H7 (cell line): ENCODE measurements at regions not wholly inside any gene's neighbourhood (a gene's known extent, or its start where the extent isn't known, plus 50 kb on each side); places are given as distances from the start of the nearest gene placed in this dataset.
"Not testable (repeated sequence)": the region's sequence is repeated elsewhere in the genome, so short reads cannot be mapped to it uniquely, and the experiment has no call there.

Experiments used
- DNase-seq: peaks from one replicate; pipeline ENCODE4 v3.0.0; 2012
- H3K27me3 ChIP-seq: 2 replicates; pipeline ENCODE4 v1.6.0; 2011; ENCODE audit warnings: mild to moderate bottlenecking, low read length; ENCODE audit not compliant: control insufficient read depth, insufficient read depth
- H3K36me3 ChIP-seq: replicated peaks from 2 replicates; pipeline ENCODE4 v1.5.1; 2011; ENCODE audit warnings: low read length; ENCODE audit not compliant: control insufficient read depth, insufficient read depth
- H3K4me3 ChIP-seq: 2 replicates; pipeline ENCODE4 v1.5.1; 2011; ENCODE audit warnings: low read depth, mild to moderate bottlenecking, control low read depth, low read length, moderate library complexity; ENCODE audit not compliant: insufficient read depth

DNA sequence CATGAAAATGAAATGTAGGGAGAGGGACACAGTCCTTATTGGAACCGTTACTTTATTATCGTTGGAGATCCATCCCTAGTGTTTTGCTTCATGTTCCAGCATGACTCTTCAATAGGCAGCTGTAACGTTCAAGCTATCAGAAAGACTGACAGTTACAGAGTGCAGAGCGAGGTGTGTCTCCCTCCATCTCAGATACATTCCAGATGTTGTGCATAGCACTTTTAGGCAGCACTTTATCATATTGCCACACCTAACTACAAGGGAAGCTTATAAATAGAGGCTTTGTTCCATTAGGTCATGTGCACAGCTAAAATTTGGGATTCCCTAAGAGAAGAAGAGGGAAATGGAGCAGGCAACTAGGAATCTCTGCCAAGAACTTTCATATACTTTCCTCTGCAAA, 1009.6 kb downstream of the ROBO2 start:
- DNase-seq = no peak
- H3K4me3 ChIP-seq = no peak overlapping the region
- no peaks in the 10 kb centered on the region for H3K27me3 ChIP-seq
- H3K36me3 ChIP-seq = no peaks in the 10 kb centered on the region

DNA sequence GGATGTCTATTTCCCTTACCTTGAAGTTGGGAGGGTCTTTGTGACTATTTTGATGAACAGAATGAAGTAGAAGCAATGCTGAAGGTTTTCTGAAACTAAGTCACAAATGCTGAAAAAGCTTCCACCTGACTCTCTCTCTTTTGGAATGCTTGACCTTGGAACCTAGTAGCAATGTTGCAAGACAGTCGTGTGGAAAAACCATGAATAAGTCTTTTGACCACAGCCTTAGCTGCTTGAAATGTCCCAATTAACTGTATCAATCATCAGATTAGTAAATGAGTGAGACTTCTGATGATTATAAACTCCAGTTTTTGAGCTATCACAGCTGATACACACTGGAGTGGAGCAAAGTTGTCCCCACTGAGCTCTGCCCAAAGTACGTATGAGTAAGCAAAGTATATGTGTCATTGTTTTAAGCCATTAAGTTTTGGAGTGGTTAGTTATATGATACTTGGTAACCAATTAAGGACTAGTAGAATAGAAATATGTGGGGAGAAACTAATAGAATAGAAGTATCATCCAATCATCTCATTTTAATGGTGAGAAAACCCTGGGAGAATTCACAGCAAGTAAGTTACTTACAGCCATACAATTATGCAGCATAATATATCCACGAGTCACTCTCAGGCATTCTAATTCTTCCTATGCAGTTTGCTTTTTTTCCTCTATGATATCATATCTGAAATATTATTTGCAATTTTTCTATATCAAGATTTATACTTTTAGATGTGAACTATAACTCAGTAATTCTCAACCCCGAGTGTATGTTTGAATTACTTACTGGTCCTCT, 1010.6 kb downstream of the ROBO2 start:
- no peak for DNase-seq

DNA sequence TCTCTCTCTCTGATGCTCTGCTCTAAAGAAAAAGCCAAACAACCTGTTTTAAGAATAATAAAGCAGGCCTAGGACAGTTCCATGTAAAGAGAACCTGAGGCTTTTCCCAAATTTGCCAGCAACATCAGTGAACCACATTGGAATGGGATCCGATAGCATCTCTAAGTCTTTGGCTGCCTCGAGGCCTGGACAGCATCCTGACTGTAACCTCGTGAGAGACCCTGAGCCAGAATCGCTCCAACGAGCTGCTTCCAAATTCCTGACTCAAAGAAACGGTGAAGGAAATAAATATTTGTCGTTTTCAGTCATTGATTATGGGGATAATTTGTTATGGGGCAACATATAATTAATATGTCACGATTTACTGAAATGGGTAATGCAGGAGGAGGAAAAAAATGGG, 1012.8 kb downstream of the ROBO2 start:
- H3K36me3 ChIP-seq = no peaks in the 10 kb centered on the region
- no peak for DNase-seq
- H3K4me3 ChIP-seq = no peak overlapping the region
- no peaks in the 10 kb centered on the region for H3K27me3 ChIP-seq

More for the DNA sequence above, 1010.6 kb downstream of the ROBO2 start:
- Histone ChIP-seq H3K27me3 (no peaks in the 10 kb centered on the region), H3K4me3 (no peak overlapping the region), H3K36me3 (no peaks in the 10 kb centered on the region)

DNA sequence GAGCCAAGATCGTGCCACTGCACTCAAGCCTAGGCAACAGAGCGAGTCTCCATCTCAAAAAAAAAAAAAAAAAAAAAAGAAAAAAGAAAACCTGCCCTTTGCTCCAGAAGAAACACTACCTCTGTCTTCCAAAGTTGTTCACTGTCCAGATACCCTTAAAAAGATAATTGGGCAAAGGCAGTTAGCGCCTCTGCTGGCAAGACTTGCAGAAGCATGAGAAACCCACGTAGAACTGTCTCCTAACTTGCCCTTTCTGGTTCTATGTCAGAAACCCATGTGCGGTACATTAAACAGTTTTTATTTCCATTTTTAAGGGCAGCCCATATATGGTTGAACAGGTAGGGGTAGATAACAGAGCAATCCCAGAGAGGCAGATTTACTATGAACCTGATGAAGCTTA, 1026.4 kb downstream of the ROBO2 start:
- Histone ChIP-seq H3K27me3 (no peaks in the 10 kb centered on the region), H3K4me3 (no peak overlapping the region), H3K36me3 (no peaks in the 10 kb centered on the region)
- no peak for DNase-seq

DNA sequence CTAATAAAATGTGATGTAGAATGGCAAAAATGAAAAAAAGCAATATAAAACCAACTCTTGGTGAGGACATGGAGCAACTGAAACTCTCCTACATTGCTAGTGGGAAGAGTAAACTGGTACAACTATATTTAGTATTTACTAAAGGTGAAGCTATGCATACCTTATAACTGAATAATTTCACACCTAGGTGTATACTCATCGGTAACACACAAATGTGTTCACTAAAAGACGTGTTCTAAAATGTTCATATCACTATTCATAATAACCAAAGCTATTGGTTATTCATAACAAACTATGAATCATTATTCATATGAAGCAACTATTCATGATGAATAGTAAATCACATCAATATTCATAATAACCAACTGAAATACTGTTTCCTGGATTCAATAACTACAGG, 1030.3 kb downstream of the ROBO2 start:
- Histone ChIP-seq H3K4me3 (no peak overlapping the region), H3K36me3 (no peaks in the 10 kb centered on the region), H3K27me3 (no peaks in the 10 kb centered on the region)
- DNase-seq = no peak

DNA sequence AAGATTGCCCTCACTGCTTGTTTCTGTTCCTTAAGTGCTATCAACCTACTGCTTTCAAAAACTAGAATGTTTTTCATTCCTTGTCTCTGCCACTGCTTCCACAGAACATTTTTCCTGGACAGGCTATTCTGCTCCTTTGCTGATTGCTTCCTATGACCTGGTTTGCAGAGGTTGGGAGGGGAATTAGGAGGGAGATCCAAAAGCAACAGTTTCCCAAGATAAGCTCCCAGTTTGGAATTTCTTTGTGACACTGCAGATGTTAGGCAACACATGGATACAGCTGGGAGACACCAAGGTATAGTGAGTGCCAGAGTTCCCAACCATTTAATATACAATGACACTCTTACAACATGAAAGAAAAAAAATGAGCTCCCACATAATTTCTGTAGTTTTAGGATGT, 1036.5 kb downstream of the ROBO2 start:
- Histone ChIP-seq H3K36me3 (no peaks in the 10 kb centered on the region), H3K4me3 (no peak overlapping the region), H3K27me3 (no peaks in the 10 kb centered on the region)
- no peak for DNase-seq

DNA sequence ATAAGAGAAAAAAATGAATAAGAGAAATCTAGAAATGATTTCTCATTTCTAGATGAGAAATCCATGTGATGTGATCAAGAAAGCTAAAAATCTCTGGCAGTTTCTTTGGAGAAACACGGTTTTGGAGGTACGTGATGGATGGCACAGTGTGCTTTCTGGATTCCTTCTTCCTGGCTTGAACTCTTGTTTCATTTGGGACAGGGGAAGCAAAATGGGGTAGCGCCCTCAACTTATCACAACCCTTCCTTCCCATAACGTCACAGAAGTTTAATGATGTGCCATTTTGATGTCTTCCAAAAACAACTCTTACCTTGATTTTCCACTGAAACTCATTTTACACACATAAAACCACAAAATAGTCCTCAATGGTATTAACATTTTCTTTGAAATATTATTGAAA, 1037.3 kb downstream of the ROBO2 start:
- no peak overlapping the region for H3K4me3 ChIP-seq

DNA sequence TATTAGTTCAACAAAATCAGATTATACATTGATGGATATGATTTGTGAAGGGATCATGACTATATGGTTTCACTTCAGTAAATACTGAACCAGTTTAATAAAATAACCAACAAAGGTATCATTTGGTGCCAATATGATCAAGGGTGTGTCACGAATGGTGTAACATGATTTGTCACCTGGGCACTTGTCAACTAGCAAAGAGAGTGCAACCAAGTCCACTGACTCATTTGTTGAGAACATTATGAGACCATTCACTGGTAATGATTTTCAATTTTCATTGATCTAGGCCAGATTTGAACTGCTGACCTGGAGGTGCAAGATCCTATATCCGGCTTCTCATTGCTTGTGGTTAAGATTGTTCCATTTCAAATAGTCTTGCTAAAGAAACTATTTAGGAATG, 1037.9 kb downstream of the ROBO2 start:
- DNase-seq = no peak
- Histone ChIP-seq H3K27me3 (no peaks in the 10 kb centered on the region), H3K36me3 (no peaks in the 10 kb centered on the region), H3K4me3 (no peak overlapping the region)

More for the DNA sequence above, 1037.3 kb downstream of the ROBO2 start:
- Histone ChIP-seq H3K27me3 (no peaks in the 10 kb centered on the region), H3K36me3 (no peaks in the 10 kb centered on the region)
- no peak for DNase-seq

DNA sequence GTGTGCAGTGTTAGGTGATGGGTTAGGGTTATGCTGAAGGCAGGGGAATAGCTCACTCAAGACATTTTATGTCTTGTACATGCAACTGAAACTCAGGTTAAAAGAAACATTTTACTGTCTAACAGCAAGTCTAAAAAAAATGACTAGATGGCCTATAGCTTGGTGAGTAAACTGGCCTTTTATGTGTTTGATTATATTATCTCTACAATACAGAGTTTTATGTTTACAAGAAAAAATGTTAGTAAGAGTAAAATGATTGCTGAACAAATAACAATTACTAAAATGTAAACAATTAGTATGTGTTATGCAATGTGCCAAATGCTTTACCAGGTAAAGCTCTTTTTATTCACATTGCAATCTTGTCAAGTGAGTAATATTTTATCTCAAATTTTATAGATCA, 1039.6 kb downstream of the ROBO2 start:
- DNase-seq = no peak
- H3K36me3 ChIP-seq = no peaks in the 10 kb centered on the region
- H3K4me3 ChIP-seq = no peak overlapping the region
- no peaks in the 10 kb centered on the region for H3K27me3 ChIP-seq

DNA sequence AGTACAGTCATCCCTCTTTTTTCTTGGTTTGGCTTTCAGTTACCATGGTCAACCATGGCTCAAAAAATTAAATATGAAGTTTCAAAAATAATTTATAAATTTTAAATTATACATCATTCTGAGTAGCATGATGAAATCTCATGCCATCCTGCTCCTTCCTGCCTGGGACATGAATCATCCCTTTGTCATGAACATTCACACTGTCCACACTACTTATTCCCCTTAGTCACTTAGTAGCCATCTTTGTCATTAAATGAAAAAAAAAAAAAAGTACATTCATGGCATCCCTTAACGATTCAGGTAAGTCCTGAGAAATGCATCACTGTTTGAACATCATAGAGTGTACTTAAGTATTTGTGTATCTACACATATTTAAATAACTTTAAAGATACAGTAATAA, 1046.3 kb downstream of the ROBO2 start:
- Histone ChIP-seq H3K4me3 (no peak overlapping the region), H3K27me3 (no peaks in the 10 kb centered on the region), H3K36me3 (no peaks in the 10 kb centered on the region)
- DNase-seq = no peak

DNA sequence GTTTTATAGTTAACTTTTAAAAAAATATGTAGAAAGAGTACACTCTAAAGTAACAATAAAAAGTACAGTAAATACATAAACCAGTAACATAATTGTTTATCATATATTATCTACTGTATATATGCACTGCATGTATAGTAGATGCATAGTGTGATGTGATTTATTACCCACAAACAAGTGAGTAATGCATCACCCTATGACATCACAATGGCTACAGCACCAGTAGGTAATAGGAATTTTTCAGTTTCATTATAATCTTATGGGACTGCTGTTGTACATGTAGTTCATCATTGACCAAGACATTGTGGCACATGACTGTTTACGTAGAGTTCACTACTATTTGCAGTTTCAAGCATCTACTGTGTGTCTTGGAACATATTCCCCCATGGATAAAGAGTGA, 1047.2 kb downstream of the ROBO2 start:
- DNase-seq = no peak
- Histone ChIP-seq H3K27me3 (no peaks in the 10 kb centered on the region), H3K36me3 (no peaks in the 10 kb centered on the region), H3K4me3 (no peak overlapping the region)

DNA sequence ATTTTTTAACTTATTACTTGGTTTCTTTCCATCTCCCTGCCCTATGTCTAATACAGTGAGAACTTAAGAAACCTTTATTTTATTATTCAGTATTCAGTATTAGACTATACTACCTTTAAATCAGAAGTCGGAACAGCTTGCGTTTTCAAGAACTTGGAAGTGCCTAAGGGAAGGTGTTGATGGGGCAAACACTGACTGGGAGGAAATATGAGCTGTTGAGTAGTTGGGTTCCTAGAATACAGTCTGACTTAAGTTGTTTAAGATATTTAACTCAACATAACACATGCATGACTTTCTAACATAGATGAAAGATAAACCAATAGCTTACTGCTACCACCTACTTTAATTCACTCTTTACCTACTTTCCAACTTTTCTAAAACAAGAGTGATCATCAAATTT, 1048.1 kb downstream of the ROBO2 start:
- H3K27me3 ChIP-seq = no peaks in the 10 kb centered on the region
- H3K36me3 ChIP-seq = no peaks in the 10 kb centered on the region
- no peak overlapping the region for H3K4me3 ChIP-seq
- DNase-seq = no peak

DNA sequence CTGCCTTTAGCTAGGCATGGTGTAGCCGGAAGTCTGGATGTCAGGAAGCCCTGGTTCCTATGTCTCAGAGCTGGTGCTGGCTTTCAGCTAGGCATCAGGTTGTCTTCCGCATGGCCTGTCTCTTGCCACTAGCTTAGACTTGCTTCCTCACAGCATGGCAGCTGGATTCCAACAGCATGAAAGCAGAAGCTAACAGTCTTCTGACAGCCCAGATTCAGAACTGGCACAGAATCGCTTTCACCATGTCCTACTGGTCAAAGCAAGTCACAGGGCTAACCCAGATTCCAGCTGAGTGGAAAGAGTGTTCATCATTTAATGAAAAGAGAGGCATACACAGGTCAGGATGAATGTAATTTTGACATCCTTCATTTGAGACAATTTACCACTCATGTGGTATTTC, 1050.5 kb downstream of the ROBO2 start:
- DNase-seq = no peak
- no peaks in the 10 kb centered on the region for H3K36me3 ChIP-seq
- no peak overlapping the region for H3K4me3 ChIP-seq
- no peaks in the 10 kb centered on the region for H3K27me3 ChIP-seq

DNA sequence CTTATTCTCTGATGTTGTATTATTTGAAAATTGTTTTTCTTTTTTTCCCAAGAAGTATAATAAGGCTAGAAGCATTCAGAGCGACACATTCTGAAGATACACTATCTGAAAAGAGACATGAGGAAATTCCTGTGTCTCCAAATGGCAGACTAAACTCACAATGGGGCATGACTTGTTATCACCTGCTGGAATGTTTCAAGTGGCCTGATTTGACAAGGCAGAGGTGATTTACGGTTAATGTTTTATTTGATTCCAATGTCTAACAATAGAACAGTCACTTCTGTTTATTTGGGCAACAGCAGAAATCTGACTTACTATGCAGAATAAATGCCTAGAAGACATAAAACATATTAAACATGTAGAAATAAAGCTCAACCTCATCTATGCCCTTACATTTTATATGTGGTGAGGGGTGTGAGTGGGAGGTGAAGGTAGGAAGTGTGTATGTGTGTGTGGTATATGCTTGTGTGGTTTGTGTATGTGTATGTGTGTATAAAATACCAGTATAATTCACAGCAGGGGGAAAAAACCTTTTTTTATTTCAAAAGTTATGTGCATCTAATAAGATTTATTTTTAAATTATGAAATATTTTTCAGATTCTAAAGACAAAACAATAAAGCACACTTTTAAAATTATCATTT, 1051.7 kb downstream of the ROBO2 start:
- H3K27me3 ChIP-seq = no peaks in the 10 kb centered on the region
- H3K36me3 ChIP-seq = no peaks in the 10 kb centered on the region
- DNase-seq = no peak
- no peak overlapping the region for H3K4me3 ChIP-seq

DNA sequence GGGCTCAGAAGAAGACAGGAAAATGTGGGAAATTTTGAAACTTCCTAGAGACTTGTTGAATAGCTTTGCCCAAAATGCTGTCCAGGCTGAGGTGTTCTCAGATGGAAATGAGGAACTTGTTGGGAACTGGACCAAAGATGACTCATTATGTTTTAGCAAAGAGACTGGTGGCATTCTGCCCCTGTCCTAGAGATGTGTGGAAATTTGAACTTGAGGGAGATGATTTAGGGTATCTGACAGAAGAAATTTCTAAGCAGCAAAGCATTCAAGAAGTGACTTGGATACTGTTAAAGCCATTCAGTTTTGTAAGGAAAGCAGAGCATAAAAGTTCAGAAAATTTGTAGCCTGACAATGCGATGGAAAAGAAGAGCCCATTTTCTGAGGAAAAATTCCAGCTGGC, 1052.7 kb downstream of the ROBO2 start:
- not testable (repeated sequence) for DNase-seq, H3K27me3 ChIP-seq, H3K4me3 ChIP-seq, H3K36me3 ChIP-seq
